OCI-LY7 (cell line): ENCODE measurements at regions not wholly inside any gene's neighbourhood (a gene's known extent, or its start where the extent isn't known, plus 50 kb on each side); places are given as distances from the start of the nearest gene placed in this dataset.
"Not testable (repeated sequence)": the region's sequence is repeated elsewhere in the genome, so short reads cannot be mapped to it uniquely, and the experiment has no call there.

ENCODE experiments used
- CTCF ChIP-seq: fragments of 200-600 bp; sonication (generic); conservative IDR thresholded peaks from 2 replicates; pipeline ENCODE4 v1.5.1; 2014; ENCODE audit warnings: mild to moderate bottlenecking, antibody characterized with exemption, low read length, moderate library complexity, mixed read lengths
- EZH2phosphoT487 ChIP-seq: fragments of 200-600 bp; sonication (generic); IDR thresholded peaks from 2 replicates; pipeline ENCODE4 v1.6.1; 2018; ENCODE audit warnings: low read depth, borderline replicate concordance, mild to moderate bottlenecking, mixed run types, antibody characterized with exemption, low read length, moderate library complexity, mixed read lengths

- not testable (repeated sequence) for TF ChIP-seq CTCF, EZH2phosphoT487
Measured at GRCh38 chr6:170055797-170056196, 235.1 kb downstream of the DLL1 start.
